ENCODE measurements at regions not wholly inside any gene's neighbourhood (a gene's known extent, or its start where the extent isn't known, plus 50 kb on each side); places are given as distances from the start of the nearest gene placed in this dataset.

DNA sequence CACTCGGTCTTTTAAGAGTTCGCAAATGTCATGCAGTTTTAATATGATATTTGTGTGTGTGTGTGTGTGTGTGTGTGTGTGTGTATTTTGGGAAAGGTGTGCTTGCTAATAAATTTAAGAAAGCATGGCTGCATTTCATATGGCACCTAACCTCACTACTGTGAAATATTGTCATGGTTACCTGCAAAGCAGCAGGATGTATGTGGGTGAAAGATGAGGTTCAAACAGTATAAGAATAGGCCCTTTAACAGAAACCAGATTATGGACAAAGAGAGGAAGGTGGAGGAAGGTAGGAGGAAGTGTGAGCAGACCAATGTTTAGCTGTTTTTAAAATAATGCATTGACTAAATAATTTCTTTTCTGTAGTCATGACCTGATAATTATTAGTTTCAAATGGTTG, 73.5 kb upstream of the CACNA2D1 start:
- CTCF ChIA-PET, result interaction anchor here (1.4 to 1.9 kb wide), 2 partner anchors 10 to 11 kb away, joined by 4 to 6 read pairs; no protein-coding TSS in a partner anchor
- no peak for DNase-seq (ENCODE audit: extremely low spot score)
- TF ChIP-seq, protein P1, sequence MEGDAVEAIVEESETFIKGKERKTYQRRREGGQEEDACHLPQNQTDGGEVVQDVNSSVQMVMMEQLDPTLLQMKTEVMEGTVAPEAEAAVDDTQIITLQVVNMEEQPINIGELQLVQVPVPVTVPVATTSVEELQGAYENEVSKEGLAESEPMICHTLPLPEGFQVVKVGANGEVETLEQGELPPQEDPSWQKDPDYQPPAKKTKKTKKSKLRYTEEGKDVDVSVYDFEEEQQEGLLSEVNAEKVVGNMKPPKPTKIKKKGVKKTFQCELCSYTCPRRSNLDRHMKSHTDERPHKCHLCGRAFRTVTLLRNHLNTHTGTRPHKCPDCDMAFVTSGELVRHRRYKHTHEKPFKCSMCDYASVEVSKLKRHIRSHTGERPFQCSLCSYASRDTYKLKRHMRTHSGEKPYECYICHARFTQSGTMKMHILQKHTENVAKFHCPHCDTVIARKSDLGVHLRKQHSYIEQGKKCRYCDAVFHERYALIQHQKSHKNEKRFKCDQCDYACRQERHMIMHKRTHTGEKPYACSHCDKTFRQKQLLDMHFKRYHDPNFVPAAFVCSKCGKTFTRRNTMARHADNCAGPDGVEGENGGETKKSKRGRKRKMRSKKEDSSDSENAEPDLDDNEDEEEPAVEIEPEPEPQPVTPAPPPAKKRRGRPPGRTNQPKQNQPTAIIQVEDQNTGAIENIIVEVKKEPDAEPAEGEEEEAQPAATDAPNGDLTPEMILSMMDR (IDR thresholded peaks at IDR 0.05; ENCODE audit: control extremely low read depth, extremely low read depth, low read depth, missing control alignments), result no peak
- POLR2A ChIA-PET, result no interaction called here

DNA sequence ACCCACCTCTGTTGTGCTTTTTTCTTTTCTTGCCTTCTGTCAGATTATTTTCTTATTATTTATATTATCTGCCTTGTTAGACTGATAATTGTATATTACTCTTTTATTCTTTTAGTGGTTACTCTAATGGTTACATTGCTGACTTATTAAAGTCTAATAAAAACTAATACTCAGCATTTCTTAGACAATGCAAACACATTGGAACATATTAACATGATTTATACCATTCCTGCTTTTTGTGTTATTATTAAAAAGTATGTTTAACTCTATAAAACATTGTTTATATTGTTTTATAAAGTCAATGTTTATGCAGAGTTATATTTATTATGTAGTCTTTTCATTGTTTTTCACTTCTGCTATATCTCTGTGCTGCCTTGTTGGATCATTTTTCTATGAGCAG, 68.0 kb upstream of the CACNA2D1 start:
- ChIA-PET CTCF (interaction anchor here (1.5 kb wide), 1 partner anchor 11 kb away, joined by 4 read pairs; no protein-coding TSS in a partner anchor), POLR2A (no interaction called here)
- TF ChIP-seq, protein P1 (IDR thresholded peaks at IDR 0.05; ENCODE audit: control extremely low read depth, extremely low read depth, low read depth, missing control alignments), result no peak
- no peak for DNase-seq (ENCODE audit: extremely low spot score)

DNA sequence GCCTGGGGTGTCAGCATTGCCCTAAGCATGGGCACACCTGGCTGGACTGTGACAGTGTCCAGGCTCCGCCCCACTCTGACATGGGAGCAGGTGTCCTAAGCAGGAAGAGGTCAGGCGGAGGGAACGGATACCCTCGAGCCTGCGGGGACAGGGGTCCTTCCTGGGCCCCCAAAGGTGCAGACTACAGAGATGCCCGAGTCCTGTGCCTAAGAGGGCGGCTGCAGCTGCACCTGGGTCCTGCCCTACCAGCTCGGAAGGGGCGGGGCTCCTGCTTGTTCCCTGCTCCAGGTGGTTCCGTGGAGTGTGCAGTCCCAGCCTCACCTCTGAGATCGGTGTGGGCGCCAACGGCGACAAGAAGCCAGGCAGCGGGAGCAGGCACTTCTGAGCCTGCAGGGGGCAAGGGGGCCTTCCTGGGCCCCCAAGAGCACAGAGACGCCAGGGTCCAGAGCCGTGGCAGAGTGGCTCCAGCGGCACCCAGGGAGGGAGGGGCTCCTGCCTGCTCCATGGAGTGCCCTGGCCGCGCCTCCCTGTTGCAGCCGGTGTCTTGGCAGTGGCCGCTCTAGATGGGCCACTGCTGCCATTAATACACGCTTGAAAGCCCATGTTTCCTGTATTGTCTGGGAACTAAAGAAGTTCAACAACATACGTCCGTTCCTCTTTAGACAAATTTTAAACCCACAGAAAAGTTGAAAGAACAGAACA, 64.5 kb upstream of the CACNA2D1 start:
- no peak for DNase-seq (ENCODE audit: extremely low spot score)
- POLR2A ChIA-PET, result no interaction called here
- TF ChIP-seq, protein P1 (IDR thresholded peaks at IDR 0.05; ENCODE audit: control extremely low read depth, extremely low read depth, low read depth, missing control alignments), result no peak
- CTCF ChIA-PET, result interaction anchor here (1.0 to 1.8 kb wide), 3 partner anchors 9 to 26 kb away, joined by 4 to 6 read pairs (median 5); no protein-coding TSS in a partner anchor

DNA sequence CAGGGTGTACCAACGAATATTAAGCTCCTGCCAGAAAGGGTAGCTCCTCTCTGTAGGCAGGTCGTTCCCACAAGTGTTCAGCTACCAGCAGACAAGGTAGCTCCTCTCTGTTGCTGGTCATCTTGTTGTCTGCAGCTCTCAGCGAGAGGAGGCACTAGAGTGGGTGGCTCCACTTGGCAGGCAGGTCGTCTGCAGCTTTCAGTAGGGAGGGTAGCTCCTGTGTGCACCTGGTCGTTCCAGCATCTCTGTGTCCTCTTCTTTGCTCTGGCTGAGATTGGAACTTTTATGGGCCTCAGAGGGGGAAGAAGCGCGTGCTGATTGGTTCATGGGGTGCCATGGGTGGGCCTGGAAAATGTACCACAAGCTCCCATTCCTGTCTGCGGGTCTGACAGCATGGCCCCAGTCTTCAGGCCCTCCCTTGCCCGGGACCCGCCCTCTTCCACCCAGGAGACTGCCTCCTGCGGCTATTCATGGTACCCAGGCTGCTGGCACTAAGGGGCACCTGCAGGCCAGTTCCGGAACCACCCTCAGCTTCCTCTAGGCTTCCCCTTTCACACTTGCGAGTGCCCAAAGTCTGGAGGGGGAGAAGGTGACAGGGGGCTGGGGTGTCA, 63.9 kb upstream of the CACNA2D1 start:
- ChIA-PET POLR2A (no interaction called here), CTCF (interaction anchor here (1.0 to 1.8 kb wide), 5 partner anchors 9 to 26 kb away, joined by 3 to 6 read pairs (median 4); no protein-coding TSS in a partner anchor)
- TF ChIP-seq, protein P1 (IDR thresholded peaks at IDR 0.05; ENCODE audit: control extremely low read depth, extremely low read depth, low read depth, missing control alignments), result no peak
- DNase-seq (ENCODE audit: extremely low spot score), result no peak

DNA sequence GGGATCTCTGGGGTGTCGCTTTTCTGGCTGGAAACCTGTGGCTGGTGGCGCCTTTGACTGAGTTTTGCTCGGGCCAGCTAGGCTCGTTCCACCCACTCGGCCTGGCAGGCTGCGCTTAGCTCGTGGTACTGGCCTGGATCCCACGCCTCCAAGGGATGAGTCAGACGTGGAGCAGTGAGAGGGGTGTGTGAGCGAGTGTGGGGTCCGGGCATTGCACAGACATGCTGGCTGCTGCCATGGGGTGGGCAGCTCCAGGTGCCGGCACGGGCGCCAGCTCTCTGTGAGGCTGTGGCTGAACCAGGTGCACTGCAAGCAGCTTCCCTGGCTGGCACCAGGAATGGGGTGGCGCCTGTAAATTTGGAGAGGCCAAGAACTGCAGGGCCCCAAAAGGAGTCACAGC, 63.1 kb upstream of the CACNA2D1 start:
- POLR2A ChIA-PET, result no interaction called here
- CTCF ChIA-PET, result interaction anchor here (1.0 to 1.8 kb wide), 6 partner anchors 8 to 25 kb away, joined by 3 to 6 read pairs (median 4); no protein-coding TSS in a partner anchor
- TF ChIP-seq, protein P1 (IDR thresholded peaks at IDR 0.05; ENCODE audit: control extremely low read depth, extremely low read depth, low read depth, missing control alignments), result no peak
- no peak for DNase-seq (ENCODE audit: extremely low spot score)

DNA sequence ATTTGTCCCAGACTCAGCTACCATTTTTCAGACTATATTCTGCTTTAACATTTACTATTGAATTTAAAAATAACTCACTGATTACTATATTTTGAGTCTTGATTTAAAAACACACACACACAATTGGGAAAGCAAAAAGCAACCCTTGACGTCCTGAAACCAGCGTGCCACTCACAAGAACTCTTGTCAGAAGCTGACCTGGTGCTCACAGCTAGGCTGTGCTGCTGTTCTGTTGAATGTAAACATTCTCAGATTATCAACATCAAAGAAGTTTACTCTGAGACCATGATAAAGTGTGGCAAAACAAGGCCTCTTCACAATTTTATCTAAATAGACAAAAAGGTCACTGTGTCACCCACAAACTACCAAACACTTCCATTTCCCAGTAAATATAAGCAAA, 62.6 kb upstream of the CACNA2D1 start:
- DNase-seq (ENCODE audit: extremely low spot score), result no peak
- TF ChIP-seq, protein P1 (IDR thresholded peaks at IDR 0.05; ENCODE audit: control extremely low read depth, extremely low read depth, low read depth, missing control alignments), result no peak
- ChIA-PET CTCF (interaction anchor here (1.1 to 1.6 kb wide), 3 partner anchors 8 to 21 kb away, joined by 3 to 4 read pairs (median 3); no protein-coding TSS in a partner anchor), POLR2A (no interaction called here)
